ENCODE measurements at regions not wholly inside any gene's neighbourhood (a gene's known extent, or its start where the extent isn't known, plus 50 kb on each side); places are given as distances from the start of the nearest gene placed in this dataset.

DNA sequence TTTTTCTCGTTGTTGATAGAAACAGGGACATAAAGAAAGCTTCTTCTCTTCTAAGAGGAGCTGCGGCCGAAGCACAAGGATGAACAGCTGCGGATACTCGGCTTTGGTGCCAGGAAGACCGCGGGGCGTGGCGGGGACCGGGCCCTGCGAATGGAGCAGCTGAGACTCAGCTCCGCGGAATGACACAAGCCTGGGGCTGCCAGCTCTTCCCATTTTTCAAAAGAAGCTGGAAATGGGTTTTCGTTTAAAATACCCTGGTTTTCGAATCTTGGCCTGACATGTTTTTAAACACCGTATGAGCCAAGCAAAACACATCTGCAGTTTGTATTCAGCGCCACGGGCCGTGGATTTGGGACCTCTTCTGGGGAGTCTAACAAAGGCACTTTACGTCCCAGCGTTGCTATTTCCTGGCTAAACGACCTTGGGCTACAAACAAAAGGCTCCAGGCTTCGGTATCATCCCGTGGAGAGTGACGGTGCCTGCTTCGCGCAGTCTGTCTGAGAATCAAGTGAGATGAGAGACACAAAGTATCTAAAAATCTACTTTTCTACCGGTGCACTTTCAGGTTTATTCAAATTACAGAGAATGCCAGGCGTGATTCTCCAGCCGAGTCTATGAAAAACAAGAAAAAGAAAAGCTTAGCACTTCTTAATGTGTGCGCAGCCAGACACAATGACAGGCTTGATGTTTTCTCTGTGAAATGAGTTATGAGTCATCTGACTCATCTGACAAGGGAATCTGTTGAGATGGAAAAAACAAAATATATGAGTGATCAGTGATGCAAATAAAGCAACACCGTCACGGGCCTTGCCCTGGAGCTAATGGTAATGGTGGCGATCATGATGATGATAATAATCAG lies 114.0 kb upstream of the TMEM132D start:
- peak; percentile 9 for DNase-seq (ENCODE audit: low spot score)

- no peak for DNase-seq (ENCODE audit: low spot score)
These were observed 114.8 kb upstream of the TMEM132D start for GRCh38 chr12:130018614-130019013.

DNA sequence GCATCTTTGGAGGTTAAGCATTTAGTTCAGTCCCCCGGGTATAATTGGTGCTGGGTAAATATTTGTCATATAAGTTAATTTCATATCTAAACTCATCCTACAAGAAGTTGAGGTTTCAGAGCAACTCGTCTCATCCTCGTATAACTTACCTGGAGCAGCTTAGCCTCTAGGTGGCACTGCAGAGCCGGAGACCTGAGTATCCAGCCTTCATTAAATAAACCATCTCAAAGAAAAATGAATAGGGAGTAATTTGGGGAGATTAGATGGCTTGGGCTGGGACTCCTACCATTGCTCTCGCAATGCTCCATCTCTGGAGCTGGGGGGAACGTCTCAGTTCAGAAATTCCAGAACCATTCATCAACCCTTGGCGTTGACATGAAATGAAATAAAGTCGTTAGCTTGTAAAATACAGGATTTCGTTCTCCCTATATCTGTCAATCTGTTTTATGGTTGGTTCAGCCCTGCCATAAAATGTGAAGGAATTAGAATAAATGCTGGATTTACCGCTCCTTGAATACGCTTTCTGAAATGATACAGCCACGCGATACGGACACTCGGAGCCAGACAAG lies 122.9 kb upstream of the TMEM132D start:
- peak; percentile 58 for DNase-seq (ENCODE audit: low spot score)

- DNase-seq (ENCODE audit: low spot score), result no peak
These were observed 124.0 kb upstream of the TMEM132D start for GRCh38 chr12:130027798-130028197.

GRCh38 chr12:130029151-130029550 lies 125.3 kb upstream of the TMEM132D start:
- no peak for DNase-seq (ENCODE audit: low spot score)

GRCh38 chr12:130031041-130031440 lies 127.2 kb upstream of the TMEM132D start:
- no peak for DNase-seq (ENCODE audit: low spot score)

DNA sequence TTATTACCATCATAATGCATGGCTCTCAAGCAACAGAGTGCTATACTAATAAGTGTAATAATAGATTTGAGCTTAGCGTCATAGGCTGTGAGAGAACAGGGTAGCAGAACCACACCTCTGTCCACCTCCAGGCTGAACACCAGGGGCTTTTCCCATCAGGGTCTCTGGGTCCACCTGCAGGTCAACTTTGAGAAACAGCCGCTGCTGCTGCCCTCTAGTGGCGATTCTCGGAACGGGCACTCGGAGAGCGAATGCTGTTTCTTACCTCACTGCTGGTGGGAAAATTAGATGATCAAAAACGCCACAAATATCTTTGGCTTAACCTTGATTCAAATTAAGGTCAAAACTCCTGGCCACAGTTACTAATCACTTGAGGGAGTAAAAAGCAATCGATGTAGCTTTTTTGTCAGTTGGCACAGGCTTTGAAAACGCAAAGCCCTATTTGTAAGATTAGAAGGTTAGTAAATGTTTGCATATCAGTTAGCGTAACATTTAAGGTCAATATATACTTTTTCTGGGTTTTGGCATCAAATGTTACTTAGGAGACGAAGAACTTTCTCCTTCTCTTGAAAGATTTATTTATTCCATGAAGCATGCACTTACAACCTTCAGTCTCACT lies 127.9 kb upstream of the TMEM132D start:
- peak; percentile 43 for DNase-seq (ENCODE audit: low spot score)

DNA sequence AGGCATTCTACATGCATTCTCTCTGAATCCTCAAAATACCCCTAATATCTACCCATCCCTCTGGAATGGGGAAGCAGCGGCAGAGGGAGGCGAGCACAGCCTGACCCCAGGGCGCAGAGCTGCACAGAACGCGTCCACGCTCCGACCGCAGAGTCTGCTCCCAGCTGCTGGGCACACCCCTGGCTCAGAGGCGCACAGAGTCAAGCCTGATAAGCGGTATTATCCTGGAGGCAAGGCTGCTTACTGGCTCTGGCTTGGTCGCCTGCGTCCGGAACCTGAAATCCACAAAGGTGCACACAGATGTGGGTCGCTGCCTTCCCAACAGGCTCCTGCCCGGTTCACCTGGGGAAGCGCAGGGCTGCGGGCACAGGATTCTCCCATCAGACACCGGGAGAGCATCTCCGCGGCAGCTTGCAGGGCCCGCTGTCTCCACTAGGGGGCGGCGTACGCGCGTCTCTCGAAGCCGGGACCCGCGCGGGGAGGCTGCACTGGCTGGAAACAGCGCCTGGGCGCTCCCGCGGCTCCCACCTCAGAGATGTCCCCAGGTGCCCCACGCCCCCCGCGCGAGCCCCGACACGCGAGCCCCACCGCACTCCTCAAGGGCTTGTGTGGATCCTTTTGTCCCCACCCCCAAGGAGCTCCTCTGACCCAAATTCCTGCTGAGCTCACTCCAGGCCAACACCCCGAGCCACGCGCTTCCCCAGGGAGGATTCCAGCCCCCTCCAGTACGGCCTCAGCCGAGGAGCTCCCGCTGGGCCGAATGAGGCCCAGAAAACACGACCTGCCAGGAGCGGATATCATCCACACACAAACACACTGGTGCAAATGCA lies 120.1 kb upstream of the FZD10 start:
- DNase-seq (ENCODE audit: low spot score), result peak; percentile 51

- no peak for DNase-seq (ENCODE audit: low spot score)
These were observed 118.4 kb upstream of the FZD10 start for GRCh38 chr12:130043685-130044406.

GRCh38 chr12:130044991-130045621 lies 117.2 kb upstream of the FZD10 start:
- DNase-seq (ENCODE audit: low spot score), result peak; percentile 8

DNA sequence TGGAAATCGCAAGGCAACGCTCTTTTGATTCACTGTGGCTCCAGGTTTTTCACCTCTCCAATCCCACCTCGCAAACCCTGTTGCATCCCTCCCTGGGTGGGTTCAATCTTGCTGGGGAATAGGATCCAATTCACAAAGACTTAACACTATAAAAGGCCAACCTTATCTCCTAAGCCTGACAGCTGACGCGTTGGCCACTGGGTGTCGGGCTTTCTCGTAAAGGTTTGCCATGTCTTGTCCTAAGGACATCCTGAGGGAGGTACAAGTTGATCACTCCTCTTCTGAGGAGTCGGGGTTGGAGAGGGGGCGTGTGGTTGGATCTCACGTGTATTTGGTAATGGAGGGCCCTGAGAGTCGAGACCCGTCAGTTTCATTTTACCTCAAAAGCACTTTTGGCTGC lies 112.6 kb upstream of the FZD10 start:
- DNase-seq (ENCODE audit: low spot score), result no peak

- no peak for DNase-seq (ENCODE audit: low spot score)
These were observed 110.4 kb upstream of the FZD10 start for GRCh38 chr12:130051900-130052299.

DNA sequence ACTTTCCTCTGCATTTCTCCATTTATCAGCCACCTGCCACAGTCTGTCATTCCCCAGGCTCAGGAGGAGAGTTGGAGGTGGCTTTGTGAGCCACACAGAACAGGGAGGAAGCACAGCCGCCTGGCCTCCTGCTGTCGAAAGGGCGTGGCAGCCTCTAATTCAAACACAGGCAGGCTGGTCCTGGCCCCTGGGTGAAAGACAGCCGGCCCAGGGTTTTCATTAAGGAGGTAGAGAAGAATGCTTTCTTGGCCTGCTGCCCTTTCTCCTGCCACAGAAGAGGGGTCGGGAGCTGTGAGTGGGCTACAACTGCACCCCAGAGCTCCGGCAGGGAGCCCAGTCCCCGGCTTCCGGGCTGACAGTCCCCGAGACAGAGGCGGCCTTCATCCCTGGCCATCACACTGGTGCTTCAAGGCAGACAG lies 108.6 kb upstream of the FZD10 start:
- DNase-seq (ENCODE audit: low spot score), result no peak

DNA sequence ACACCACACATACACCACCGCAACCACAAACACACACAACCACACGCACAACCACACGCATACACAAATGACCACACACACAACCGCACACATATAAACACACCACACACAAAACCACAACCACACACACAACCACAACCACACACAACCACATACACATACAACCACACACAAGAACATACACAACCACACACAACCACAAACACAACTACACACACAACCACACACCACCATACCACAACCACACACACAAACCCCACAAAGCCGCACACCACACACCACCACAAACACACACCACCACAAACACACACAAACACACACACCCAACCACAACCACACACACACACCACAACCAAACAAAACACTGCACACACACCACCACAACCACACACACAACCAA lies 107.5 kb upstream of the FZD10 start:
- DNase-seq (ENCODE audit: low spot score), result no peak

DNA sequence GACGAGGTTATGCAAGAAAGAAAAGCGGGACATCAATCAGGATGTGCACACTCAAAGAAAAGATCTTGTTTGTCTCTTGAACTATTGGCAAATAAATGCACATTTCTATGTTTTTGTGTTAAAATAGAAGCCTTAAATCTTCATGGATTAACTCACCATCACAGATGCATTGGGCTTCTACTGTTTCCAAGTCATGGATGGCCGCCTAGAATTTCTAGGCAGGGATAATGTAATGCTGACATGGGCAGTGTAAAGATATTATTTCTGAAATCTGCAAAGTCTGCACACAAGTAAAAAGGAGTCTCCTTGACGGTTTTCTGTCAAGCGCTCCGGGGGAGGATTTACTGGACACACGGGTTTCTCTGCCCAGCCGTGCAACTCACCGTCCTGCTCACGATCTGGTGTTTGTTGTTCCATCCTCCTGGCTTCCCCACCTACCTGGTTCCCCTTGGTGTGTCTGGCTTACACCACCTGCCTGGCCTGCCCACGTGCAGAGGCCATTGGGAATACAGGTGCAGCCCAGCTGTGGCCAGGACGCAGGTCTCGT lies 103.3 kb upstream of the FZD10 start:
- DNase-seq (ENCODE audit: low spot score), result no peak

- no peak for DNase-seq (ENCODE audit: low spot score)
These were observed 98.4 kb upstream of the FZD10 start for GRCh38 chr12:130063866-130064265.

DNA sequence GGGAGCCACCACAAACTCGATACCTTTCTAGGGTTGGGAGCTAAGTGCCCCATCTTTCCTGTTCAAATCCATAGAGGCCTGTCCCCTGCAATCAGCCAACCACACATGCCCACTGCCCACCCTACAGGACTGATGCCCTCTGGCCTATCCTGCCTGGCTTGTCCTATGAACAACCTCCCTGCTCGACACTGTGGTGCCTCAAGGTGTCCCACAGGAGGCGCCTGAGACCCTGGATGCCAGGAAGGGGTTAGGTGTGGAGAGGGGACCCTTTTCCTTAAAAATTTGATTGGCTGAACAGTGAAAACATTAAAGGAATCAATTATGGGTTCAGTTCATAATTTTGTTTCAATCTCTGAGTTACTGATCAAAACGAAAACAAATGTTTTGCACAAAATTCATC lies 97.3 kb upstream of the FZD10 start:
- DNase-seq (ENCODE audit: low spot score), result no peak

DNA sequence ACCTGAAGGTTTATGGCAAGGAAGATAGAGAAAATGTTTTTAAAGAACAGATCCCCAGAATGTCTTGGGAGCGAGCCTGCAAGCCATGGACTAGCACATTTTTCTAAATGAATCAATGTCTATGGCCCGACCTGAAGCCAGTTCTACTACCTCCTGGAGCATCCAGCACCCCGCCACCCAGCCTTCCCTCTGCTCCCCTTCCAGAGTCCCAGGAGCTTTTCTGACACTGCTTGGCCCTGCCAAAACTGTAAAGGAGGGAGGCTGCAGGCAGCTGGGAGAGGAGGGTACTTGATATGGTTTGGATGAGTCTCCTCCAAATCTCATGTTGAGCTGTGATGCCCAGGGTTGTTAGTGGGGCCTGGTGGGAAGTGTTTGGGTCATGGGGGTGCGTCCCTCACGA lies 95.5 kb upstream of the FZD10 start:
- DNase-seq (ENCODE audit: low spot score), result no peak

- no peak for DNase-seq (ENCODE audit: low spot score)
These were observed 93.5 kb upstream of the FZD10 start for GRCh38 chr12:130068741-130069140.

DNA sequence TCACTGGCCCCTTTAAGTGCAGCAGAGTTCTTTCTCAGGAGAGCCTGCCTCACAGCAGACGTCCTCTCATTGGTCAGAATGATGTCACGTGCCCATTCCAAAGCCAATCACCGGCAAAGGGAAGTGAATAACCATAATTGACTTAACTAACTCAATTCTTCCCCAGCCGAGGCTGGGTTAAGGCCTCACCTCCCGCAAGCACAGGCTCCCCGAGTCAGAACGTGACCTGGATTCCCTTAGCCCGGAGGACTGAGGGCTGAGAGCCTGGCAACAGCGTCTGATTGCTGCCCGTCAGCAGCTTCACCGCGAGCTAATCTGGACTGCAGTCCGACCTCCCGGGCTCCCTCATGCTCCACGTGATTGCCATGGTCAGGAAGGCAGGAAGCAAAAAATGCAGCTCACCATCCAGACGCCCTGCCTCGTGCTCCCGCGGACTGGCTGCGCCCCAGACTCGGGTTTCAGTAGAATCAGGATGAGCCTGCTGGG lies 92.1 kb upstream of the FZD10 start:
- DNase-seq (ENCODE audit: low spot score), result peak; percentile 77

DNA sequence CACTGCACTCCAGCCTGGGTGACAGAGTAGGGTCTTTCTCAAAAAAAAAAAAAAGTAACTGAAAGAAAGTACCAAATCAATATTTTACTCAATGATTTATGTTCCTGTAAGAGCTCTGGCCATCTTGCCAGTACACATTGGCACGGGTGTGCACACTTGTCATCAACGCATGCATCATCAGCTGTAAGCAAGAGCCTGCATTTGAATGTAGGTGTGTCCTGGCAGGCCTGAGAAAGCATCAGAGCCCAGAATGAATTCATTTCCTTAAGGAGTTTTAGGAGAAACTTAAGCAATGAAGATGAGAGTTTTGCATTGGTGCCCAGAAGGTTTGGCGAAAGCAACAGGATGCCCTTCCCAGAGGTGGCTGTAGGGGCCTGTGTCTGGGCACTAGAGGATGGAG lies 88.5 kb upstream of the FZD10 start:
- DNase-seq (ENCODE audit: low spot score), result no peak
